PC-9 (cell line): ENCODE measurements at regions not wholly inside any gene's neighbourhood (a gene's known extent, or its start where the extent isn't known, plus 50 kb on each side); places are given as distances from the start of the nearest gene placed in this dataset.

Experiments
- CTCF ChIP-seq: fragments of 200-600 bp; sonication (generic); conservative IDR thresholded peaks from 2 replicates; pipeline ENCODE4 v1.6.1; 2017; ENCODE audit warnings: mixed run types, antibody characterized with exemption, mild to moderate bottlenecking, moderate library complexity
- EZH2 ChIP-seq: fragments of 200-600 bp; sonication (generic); IDR thresholded peaks from 2 replicates; pipeline ENCODE4 v1.8.0; 2017; ENCODE audit warnings: antibody characterized with exemption, low read depth

- TF ChIP-seq CTCF (peak; percentile 72), EZH2 (no peak)
These were observed 288.5 kb upstream of the G2E3 start for GRCh38 chr14:30270200-30271161.
